ENCODE measurements at regions not wholly inside any gene's neighbourhood (a gene's known extent, or its start where the extent isn't known, plus 50 kb on each side); places are given as distances from the start of the nearest gene placed in this dataset.

GRCh38 chr9:86734771-86735170 lies 212.5 kb downstream of the GAS1 start:
- H3K9me3 ChIP-seq (ENCODE audit: control insufficient read depth, insufficient read depth, low read depth, low read length): no peaks in the 10 kb centered on the region
- H3K27me3 ChIP-seq (ENCODE audit: control insufficient read depth, insufficient read depth, low read length): no peaks in the 10 kb centered on the region
- H3K4me2 ChIP-seq (ENCODE audit: extremely low read depth, insufficient read depth, low read length): no peak overlapping the region
- TF ChIP-seq CTCF (conservative IDR thresholded peaks at IDR 0.05 in 1 of 2, IDR thresholded peaks at IDR 0.05 in 1 of 2; ENCODE audit: low read depth in 1 of 2, low read length in 2 of 2) (no peak), EZH2 (IDR thresholded peaks at IDR 0.05; ENCODE audit: low read length, missing control alignments) (no peak)
- H4K20me1 ChIP-seq (ENCODE audit: control insufficient read depth, extremely low read depth, insufficient read depth, low read length): no peaks in the 10 kb centered on the region
- H2AFZ ChIP-seq (ENCODE audit: low read length): no peak overlapping the region
- DNase-seq (ENCODE audit: low read depth in 2 of 2): peak; percentile 66 to 85
- H3K4me3 ChIP-seq (replicated peaks in 1 of 4; ENCODE audit: control extremely low read depth in 1 of 4, insufficient read depth in 1 of 4, low read depth in 3 of 4, low read length in 4 of 4): no peak overlapping the region
- no peak overlapping the region for H3K9ac ChIP-seq (ENCODE audit: insufficient read depth, low read length)
- no peak overlapping the region for H3K27ac ChIP-seq (ENCODE audit: insufficient read depth, low read length)
- no peaks in the 10 kb centered on the region for H3K79me2 ChIP-seq (ENCODE audit: control insufficient read depth, insufficient read depth, low read length)
- H3K36me3 ChIP-seq (ENCODE audit: control insufficient read depth, insufficient read depth, low read length): no peaks in the 10 kb centered on the region
- H3K4me1 ChIP-seq (ENCODE audit: control insufficient read depth, extremely low read depth, insufficient read depth, low read length): peaks cover 18% of the 10 kb centered on the region

GRCh38 chr9:86733929-86734328 lies 213.4 kb downstream of the GAS1 start:
- Histone ChIP-seq H3K9ac (ENCODE audit: insufficient read depth, low read length) (no peak overlapping the region), H3K9me3 (ENCODE audit: control insufficient read depth, insufficient read depth, low read depth, low read length) (no peaks in the 10 kb centered on the region), H3K4me3 (replicated peaks in 1 of 4; ENCODE audit: control extremely low read depth in 1 of 4, insufficient read depth in 1 of 4, low read depth in 3 of 4, low read length in 4 of 4) (no peak overlapping the region), H4K20me1 (ENCODE audit: control insufficient read depth, extremely low read depth, insufficient read depth, low read length) (no peaks in the 10 kb centered on the region), H3K27me3 (ENCODE audit: control insufficient read depth, insufficient read depth, low read length) (no peaks in the 10 kb centered on the region), H3K36me3 (ENCODE audit: control insufficient read depth, insufficient read depth, low read length) (no peaks in the 10 kb centered on the region), H3K4me2 (ENCODE audit: extremely low read depth, insufficient read depth, low read length) (no peak overlapping the region), H3K4me1 (ENCODE audit: control insufficient read depth, extremely low read depth, insufficient read depth, low read length) (peaks cover 18% of the 10 kb centered on the region), H3K27ac (ENCODE audit: insufficient read depth, low read length) (no peak overlapping the region), H2AFZ (ENCODE audit: low read length) (no peak overlapping the region), H3K79me2 (ENCODE audit: control insufficient read depth, insufficient read depth, low read length) (no peaks in the 10 kb centered on the region)
- TF ChIP-seq CTCF (conservative IDR thresholded peaks at IDR 0.05 in 1 of 2, IDR thresholded peaks at IDR 0.05 in 1 of 2; ENCODE audit: low read depth in 1 of 2, low read length in 2 of 2): no peak
- TF ChIP-seq EZH2 (IDR thresholded peaks at IDR 0.05; ENCODE audit: low read length, missing control alignments): no peak
- no peak for DNase-seq (ENCODE audit: low read depth in 2 of 2)

- peak overlapping the region; percentile 15 for H3K4me2 ChIP-seq (ENCODE audit: extremely low read depth, insufficient read depth, low read length)
- no peak overlapping the region for H2AFZ ChIP-seq (ENCODE audit: low read length)
- TF ChIP-seq CTCF (conservative IDR thresholded peaks at IDR 0.05 in 1 of 2, IDR thresholded peaks at IDR 0.05 in 1 of 2; ENCODE audit: low read depth in 1 of 2, low read length in 2 of 2): no peak
- TF ChIP-seq EZH2 (IDR thresholded peaks at IDR 0.05; ENCODE audit: low read length, missing control alignments): no peak
- H4K20me1 ChIP-seq (ENCODE audit: control insufficient read depth, extremely low read depth, insufficient read depth, low read length): no peaks in the 10 kb centered on the region
- no peaks in the 10 kb centered on the region for H3K79me2 ChIP-seq (ENCODE audit: control insufficient read depth, insufficient read depth, low read length)
- no peak overlapping the region for H3K4me3 ChIP-seq (replicated peaks in 1 of 4; ENCODE audit: control extremely low read depth in 1 of 4, insufficient read depth in 1 of 4, low read depth in 3 of 4, low read length in 4 of 4)
- no peaks in the 10 kb centered on the region for H3K36me3 ChIP-seq (ENCODE audit: control insufficient read depth, insufficient read depth, low read length)
- H3K27ac ChIP-seq (ENCODE audit: insufficient read depth, low read length): peak overlapping the region; percentile 4
- peak; percentile 91 to 94 for DNase-seq (ENCODE audit: low read depth in 2 of 2)
- H3K9me3 ChIP-seq (ENCODE audit: control insufficient read depth, insufficient read depth, low read depth, low read length): no peaks in the 10 kb centered on the region
- H3K4me1 ChIP-seq (ENCODE audit: control insufficient read depth, extremely low read depth, insufficient read depth, low read length): peaks cover 18% of the 10 kb centered on the region
- H3K9ac ChIP-seq (ENCODE audit: insufficient read depth, low read length): no peak overlapping the region
- no peaks in the 10 kb centered on the region for H3K27me3 ChIP-seq (ENCODE audit: control insufficient read depth, insufficient read depth, low read length)
Measured at GRCh38 chr9:86732514-86733171, 214.7 kb downstream of the GAS1 start.

Data from fibroblast of lung (primary cell).